ENCODE measurements at regions not wholly inside any gene's neighbourhood (a gene's known extent, or its start where the extent isn't known, plus 50 kb on each side); places are given as distances from the start of the nearest gene placed in this dataset.
"Not testable (repeated sequence)": the region's sequence is repeated elsewhere in the genome, so short reads cannot be mapped to it uniquely, and the experiment has no call there.

DNA sequence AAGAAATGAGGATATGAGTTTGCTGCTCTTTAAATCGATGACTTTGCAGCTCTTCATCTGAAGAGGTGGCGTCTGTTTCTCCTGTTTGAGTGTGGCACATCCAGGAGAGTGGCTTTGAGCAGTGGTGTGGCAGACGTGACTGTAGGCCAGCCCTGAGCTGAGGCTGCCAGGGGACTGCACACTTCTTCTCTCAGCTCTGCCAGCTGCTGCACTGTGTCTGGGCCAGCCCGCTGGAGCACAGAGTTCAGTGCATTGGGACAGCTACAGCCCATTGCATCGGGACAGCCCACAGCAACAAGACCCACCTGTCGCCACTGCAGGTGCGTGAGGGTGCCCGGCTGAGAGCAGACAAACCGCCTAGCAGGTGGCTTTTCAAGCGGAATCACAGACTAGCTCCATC is 3995.2 kb upstream of the TPTE start:
- H3K9me3 ChIP-seq (ENCODE audit: control insufficient read depth in 2 of 3, insufficient read depth in 1 of 3, low read length in 3 of 3); H3K36me3 ChIP-seq (ENCODE audit: control insufficient read depth in 2 of 3, insufficient read depth in 3 of 3, low read length in 3 of 3); H3K27ac ChIP-seq (ENCODE audit: low read depth in 2 of 2, low read length in 2 of 2); intact Hi-C loops (cut with DNase I); FAIRE-seq; H3K27me3 ChIP-seq (ENCODE audit: control insufficient read depth, insufficient read depth, low read length); H3K4me1 ChIP-seq (ENCODE audit: control insufficient read depth in 2 of 3, insufficient read depth in 2 of 3, low read depth in 1 of 3, low read length in 3 of 3); DNase-seq; H3K4me3 ChIP-seq (ENCODE audit: low read length in 3 of 3); H3K9ac ChIP-seq (ENCODE audit: low read length in 3 of 3): not testable (repeated sequence)

DNA sequence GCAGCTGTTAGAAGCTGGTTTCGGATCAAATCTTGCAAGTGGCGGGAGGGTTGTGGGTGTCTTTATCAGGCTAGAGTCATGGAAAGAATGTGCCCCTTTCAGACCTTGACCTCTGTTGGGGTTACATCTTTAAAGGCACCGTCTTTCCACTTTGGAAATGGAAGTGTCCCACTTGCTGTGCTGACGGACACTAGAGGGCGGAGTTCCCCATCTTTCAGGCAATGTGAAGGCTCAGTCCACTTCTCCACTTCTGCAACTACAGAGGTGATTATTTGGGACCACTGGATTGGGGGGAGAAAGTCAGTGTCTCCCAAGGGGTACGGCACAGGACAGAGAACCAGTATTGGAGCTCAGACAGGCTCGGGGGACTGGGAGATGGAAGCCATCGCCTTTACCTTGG is 3990.7 kb upstream of the TPTE start:
- H3K36me3 ChIP-seq (ENCODE audit: control insufficient read depth in 2 of 3, insufficient read depth in 3 of 3, low read length in 3 of 3); H3K27ac ChIP-seq (ENCODE audit: low read depth in 2 of 2, low read length in 2 of 2); H3K4me1 ChIP-seq (ENCODE audit: control insufficient read depth in 2 of 3, insufficient read depth in 2 of 3, low read depth in 1 of 3, low read length in 3 of 3); H3K27me3 ChIP-seq (ENCODE audit: control insufficient read depth, insufficient read depth, low read length); intact Hi-C loops (cut with DNase I); FAIRE-seq; H3K9ac ChIP-seq (ENCODE audit: low read length in 3 of 3); H3K4me3 ChIP-seq (ENCODE audit: low read length in 3 of 3); DNase-seq; H3K9me3 ChIP-seq (ENCODE audit: control insufficient read depth in 2 of 3, insufficient read depth in 1 of 3, low read length in 3 of 3): not testable (repeated sequence)

DNA sequence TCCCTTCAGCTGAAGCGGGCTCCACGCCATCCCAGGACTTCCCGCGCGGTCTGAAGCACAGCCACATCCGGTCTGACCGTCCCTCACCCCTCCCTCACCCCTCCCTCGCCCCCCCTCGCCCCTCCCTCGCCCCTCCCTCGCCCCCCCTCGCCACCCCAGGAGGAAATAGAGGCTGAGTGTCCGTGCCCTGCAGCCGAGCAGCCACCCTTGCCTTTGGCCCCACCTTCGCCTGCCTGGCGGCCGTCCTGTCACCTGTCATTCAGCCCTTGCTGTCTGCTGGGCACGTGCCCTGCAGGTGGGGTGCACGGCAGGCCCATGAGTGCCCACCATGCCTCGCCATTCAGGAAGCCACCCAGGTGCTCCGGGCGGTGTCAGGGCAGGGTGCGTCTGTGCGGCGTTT is 3988.1 kb upstream of the TPTE start:
- H3K4me1 ChIP-seq (ENCODE audit: control insufficient read depth in 2 of 3, insufficient read depth in 2 of 3, low read depth in 1 of 3, low read length in 3 of 3); H3K4me3 ChIP-seq (ENCODE audit: low read length in 3 of 3); FAIRE-seq; H3K9ac ChIP-seq (ENCODE audit: low read length in 3 of 3); intact Hi-C loops (cut with DNase I); H3K27ac ChIP-seq (ENCODE audit: low read depth in 2 of 2, low read length in 2 of 2); H3K9me3 ChIP-seq (ENCODE audit: control insufficient read depth in 2 of 3, insufficient read depth in 1 of 3, low read length in 3 of 3); H3K36me3 ChIP-seq (ENCODE audit: control insufficient read depth in 2 of 3, insufficient read depth in 3 of 3, low read length in 3 of 3); H3K27me3 ChIP-seq (ENCODE audit: control insufficient read depth, insufficient read depth, low read length); DNase-seq: not testable (repeated sequence)

DNA sequence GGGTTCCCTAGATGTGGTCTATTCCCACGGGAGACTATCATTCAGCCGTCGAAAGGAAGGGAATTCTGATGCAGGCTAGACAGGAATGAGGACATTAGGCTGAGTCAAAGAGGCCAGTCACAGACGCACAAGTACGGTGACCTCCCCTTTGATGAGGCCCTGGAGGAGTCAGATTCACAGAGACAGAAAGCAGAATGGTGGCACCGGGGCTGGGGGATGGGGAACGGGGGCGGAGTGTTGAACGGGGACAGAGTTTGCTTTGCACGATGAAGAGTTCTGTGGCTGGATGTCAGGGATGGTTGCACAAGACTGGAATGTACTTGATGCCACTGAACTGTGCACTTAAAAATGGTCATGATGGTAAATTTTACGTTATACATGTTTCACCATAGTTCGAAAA is 3983.1 kb upstream of the TPTE start:
- not testable (repeated sequence) for H3K27ac ChIP-seq (ENCODE audit: low read depth in 2 of 2, low read length in 2 of 2); H3K4me1 ChIP-seq (ENCODE audit: control insufficient read depth in 2 of 3, insufficient read depth in 2 of 3, low read depth in 1 of 3, low read length in 3 of 3)

DNA sequence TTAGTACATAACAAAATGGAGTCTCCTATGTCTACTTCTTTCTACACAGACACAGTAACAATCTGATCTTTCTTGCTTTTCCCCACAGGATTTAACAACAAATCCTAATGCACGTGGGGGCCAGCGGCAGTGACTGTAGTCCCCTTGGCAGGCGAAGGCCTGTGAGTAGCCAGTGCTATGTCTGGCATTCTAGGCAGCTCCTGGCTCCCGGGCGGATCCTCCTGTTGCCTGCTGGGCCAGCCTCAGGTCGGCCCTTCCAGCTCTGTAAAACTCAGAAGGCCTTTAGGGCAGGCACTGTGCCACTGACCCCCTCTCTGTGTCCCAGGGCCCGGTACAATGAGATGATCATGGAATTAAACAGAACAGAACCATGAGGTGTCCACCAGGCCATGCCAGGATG is 3981.7 kb upstream of the TPTE start:
- H3K36me3 ChIP-seq (ENCODE audit: control insufficient read depth in 2 of 3, insufficient read depth in 3 of 3, low read length in 3 of 3); H3K27ac ChIP-seq (ENCODE audit: low read depth in 2 of 2, low read length in 2 of 2); DNase-seq; H3K9ac ChIP-seq (ENCODE audit: low read length in 3 of 3); FAIRE-seq; intact Hi-C loops (cut with DNase I); H3K9me3 ChIP-seq (ENCODE audit: control insufficient read depth in 2 of 3, insufficient read depth in 1 of 3, low read length in 3 of 3); H3K27me3 ChIP-seq (ENCODE audit: control insufficient read depth, insufficient read depth, low read length); H3K4me1 ChIP-seq (ENCODE audit: control insufficient read depth in 2 of 3, insufficient read depth in 2 of 3, low read depth in 1 of 3, low read length in 3 of 3); H3K4me3 ChIP-seq (ENCODE audit: low read length in 3 of 3): not testable (repeated sequence)

More for the DNA sequence above, 3983.1 kb upstream of the TPTE start:
- DNase-seq; H3K9ac ChIP-seq (ENCODE audit: low read length in 3 of 3); H3K27me3 ChIP-seq (ENCODE audit: control insufficient read depth, insufficient read depth, low read length); H3K36me3 ChIP-seq (ENCODE audit: control insufficient read depth in 2 of 3, insufficient read depth in 3 of 3, low read length in 3 of 3); intact Hi-C loops (cut with DNase I); H3K9me3 ChIP-seq (ENCODE audit: control insufficient read depth in 2 of 3, insufficient read depth in 1 of 3, low read length in 3 of 3); H3K4me3 ChIP-seq (ENCODE audit: low read length in 3 of 3); FAIRE-seq: not testable (repeated sequence)

DNA sequence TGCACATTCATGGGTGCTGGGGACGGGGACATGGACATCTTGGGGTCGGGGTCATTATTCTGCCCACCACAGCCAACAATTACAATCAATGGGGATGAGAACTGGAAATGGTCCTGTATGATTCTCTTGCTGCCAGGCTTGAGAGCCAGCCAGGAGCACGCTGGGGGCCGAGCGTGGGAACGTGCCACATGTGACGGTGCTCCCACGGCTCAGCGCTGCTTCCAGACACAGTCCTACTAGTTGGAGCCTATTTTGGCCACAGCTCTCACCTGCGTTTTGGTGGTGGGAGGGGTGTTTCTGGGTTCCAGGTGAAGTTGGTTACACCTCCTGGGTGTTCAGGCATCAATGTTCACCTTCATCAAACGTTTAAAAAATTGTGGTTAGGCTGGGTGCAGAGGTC is 3980.3 kb upstream of the TPTE start:
- H3K27ac ChIP-seq (ENCODE audit: low read depth in 2 of 2, low read length in 2 of 2); H3K4me3 ChIP-seq (ENCODE audit: low read length in 3 of 3); H3K9ac ChIP-seq (ENCODE audit: low read length in 3 of 3); H3K27me3 ChIP-seq (ENCODE audit: control insufficient read depth, insufficient read depth, low read length); H3K4me1 ChIP-seq (ENCODE audit: control insufficient read depth in 2 of 3, insufficient read depth in 2 of 3, low read depth in 1 of 3, low read length in 3 of 3); H3K36me3 ChIP-seq (ENCODE audit: control insufficient read depth in 2 of 3, insufficient read depth in 3 of 3, low read length in 3 of 3); DNase-seq; FAIRE-seq; H3K9me3 ChIP-seq (ENCODE audit: control insufficient read depth in 2 of 3, insufficient read depth in 1 of 3, low read length in 3 of 3); intact Hi-C loops (cut with DNase I): not testable (repeated sequence)

DNA sequence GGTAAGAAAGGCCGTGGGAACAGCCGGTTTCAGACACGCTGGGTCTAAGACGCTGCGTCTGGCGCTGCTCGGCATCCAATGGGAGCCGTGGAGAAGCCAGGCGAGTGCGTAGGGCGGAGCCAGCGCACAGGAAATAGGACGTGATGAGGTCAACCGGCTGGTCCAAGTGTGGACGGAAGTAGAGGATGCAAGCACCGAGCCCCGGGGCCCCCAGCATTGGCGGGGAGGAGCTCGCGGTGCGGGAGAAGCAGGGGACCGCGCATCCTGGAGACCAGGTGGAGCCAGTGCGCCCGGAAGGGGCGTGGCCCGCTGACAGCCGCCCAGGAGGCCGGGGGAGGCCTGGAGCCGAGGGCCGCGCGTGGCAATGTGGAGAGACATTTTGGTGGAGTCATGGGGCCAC is 3976.1 kb upstream of the TPTE start:
- H3K9me3 ChIP-seq (ENCODE audit: control insufficient read depth in 2 of 3, insufficient read depth in 1 of 3, low read length in 3 of 3); FAIRE-seq; intact Hi-C loops (cut with DNase I); H3K4me3 ChIP-seq (ENCODE audit: low read length in 3 of 3); DNase-seq; H3K36me3 ChIP-seq (ENCODE audit: control insufficient read depth in 2 of 3, insufficient read depth in 3 of 3, low read length in 3 of 3); H3K27me3 ChIP-seq (ENCODE audit: control insufficient read depth, insufficient read depth, low read length); H3K27ac ChIP-seq (ENCODE audit: low read depth in 2 of 2, low read length in 2 of 2); H3K4me1 ChIP-seq (ENCODE audit: control insufficient read depth in 2 of 3, insufficient read depth in 2 of 3, low read depth in 1 of 3, low read length in 3 of 3); H3K9ac ChIP-seq (ENCODE audit: low read length in 3 of 3): not testable (repeated sequence)

DNA sequence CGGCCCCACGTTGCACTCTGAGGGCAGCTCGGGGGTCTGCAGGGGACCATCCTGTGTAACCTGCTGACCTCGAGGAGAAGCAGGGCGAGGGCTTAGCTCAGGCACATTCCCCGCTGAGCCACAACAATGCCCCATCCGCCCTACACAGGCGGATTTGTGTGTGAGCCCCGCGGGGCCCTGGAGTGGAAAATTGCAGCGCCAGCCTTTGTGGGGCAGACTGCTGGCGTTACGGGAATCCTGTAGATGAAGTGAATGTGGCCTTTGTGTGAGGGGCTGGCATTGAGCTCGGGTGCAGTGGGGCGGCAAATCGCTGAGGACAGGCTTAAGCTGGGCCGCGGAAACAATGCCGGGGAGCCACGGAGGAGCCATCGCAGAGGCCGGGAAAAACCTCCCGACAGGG is 3970.3 kb upstream of the TPTE start:
- H3K9ac ChIP-seq (ENCODE audit: low read length in 3 of 3); H3K27ac ChIP-seq (ENCODE audit: low read depth in 2 of 2, low read length in 2 of 2); intact Hi-C loops (cut with DNase I); FAIRE-seq; H3K36me3 ChIP-seq (ENCODE audit: control insufficient read depth in 2 of 3, insufficient read depth in 3 of 3, low read length in 3 of 3); H3K27me3 ChIP-seq (ENCODE audit: control insufficient read depth, insufficient read depth, low read length); DNase-seq; H3K9me3 ChIP-seq (ENCODE audit: control insufficient read depth in 2 of 3, insufficient read depth in 1 of 3, low read length in 3 of 3); H3K4me3 ChIP-seq (ENCODE audit: low read length in 3 of 3); H3K4me1 ChIP-seq (ENCODE audit: control insufficient read depth in 2 of 3, insufficient read depth in 2 of 3, low read depth in 1 of 3, low read length in 3 of 3): not testable (repeated sequence)

Measured in kidney (tissue), 10 donors.